GM21737 (cell line): ENCODE measurements at regions not wholly inside any gene's neighbourhood (a gene's known extent, or its start where the extent isn't known, plus 50 kb on each side); places are given as distances from the start of the nearest gene placed in this dataset.

Source experiments
- ATAC-seq: cut with Tn5 transposase; IDR thresholded peaks from one replicate; pipeline ENCODE4 v1.9.1; 2021; ENCODE audit warnings: mild to moderate bottlenecking, moderate library complexity; ENCODE audit not compliant: unreplicated experiment

DNA sequence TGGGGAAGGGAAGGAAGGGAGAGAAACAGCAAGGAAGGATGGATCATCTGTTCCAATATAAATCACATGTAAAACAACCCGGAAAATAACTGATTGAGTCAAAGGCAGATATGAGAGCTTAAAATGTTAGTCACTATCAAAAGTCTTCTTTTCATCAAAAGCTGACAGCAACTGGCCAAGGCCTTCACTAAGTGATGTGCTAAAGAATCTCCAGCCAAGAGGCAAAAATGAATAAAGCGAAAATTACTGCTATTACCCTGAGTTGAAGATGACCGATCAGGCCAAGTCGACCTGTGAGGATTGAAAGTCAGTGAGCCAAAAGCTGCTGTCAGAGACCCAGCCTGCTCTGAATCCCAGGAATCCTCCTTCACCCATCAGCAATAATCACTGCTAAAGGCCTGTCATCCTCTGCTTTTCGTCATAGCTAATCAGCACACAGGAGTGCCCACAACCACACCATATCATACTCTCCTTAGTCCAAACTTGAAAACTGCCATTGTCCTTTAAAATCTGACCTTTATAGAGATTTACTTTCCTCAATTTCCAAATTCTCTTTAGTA, 736.9 kb downstream of the TLE1 start:
- no peak for ATAC-seq

DNA sequence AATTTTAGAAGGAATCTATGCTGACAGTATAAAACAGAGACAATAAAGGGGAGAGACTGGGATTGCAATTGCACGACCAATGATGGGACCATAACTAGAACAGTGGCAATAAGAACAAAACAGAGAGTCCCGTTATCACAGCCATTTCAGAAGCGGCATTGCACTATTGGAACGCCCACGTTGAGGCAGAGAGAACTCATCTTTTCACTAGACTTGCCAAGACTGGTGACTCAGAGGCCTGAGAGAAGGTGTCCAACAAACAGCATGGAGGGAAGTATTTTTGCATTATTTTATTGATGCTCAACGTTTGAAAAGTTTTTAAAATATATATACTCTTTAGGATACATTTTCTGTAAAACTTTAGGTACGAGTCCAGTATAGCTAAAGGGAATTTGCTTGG, 737.7 kb downstream of the TLE1 start:
- no peak for ATAC-seq

DNA sequence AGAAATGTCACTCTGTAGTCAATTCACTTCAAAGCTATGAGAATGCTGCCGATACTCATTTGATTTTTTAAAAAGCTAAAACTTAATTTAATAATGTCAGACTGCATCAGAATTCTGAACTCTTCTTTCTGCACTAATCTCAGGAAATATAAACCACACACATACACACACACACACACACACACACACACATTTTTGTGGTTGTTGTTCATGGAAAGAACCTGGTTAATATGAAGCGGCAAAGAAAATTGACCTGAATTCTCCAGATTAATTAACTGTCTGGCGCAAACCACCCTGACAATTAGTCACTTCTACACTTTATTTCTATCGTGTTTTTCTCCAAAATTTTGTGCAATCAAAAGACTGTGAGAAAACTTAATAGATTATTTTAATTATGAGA, 740.5 kb downstream of the TLE1 start:
- ATAC-seq, result no peak

DNA sequence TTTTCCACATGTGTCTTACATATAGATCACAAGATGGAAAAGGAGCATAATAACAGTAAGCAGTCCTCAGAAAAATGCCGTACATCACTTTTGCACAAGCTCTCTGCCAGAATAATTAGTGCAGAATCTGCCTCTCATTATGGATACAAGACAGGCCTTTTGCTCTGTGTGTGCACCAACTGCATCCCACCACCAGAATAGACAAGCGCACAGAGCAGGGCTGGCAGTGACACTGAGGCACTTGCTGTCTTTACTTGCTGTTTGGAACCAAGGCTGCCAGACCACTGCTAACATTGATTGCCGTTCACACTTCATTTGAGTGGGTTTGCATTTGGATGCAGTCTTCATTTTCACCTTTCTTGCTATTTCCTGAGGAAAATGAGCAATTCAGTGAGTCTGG, 741.3 kb downstream of the TLE1 start:
- ATAC-seq, result no peak

GRCh38 chr9:80946496-80947170, 742.7 kb downstream of the TLE1 start:
- no peak for ATAC-seq

DNA sequence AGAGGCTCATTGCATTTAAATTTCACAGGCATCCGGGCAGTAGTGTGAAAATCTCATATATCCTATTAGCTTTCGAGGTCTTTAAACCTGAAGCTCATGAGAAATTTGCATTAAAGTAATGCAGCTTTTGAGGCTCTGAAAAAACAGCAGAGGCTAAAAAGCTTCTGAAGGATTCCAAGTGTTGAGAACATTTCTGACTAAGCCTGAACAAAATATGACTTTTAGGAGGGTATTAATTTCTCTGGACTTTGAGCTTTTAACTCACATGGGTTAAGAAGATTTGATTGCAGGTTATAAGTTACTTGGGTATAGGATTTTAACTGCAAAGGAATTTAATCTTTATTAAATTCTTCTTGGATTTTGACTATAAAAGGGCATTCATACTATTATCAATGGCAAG, 743.9 kb downstream of the TLE1 start:
- no peak for ATAC-seq

DNA sequence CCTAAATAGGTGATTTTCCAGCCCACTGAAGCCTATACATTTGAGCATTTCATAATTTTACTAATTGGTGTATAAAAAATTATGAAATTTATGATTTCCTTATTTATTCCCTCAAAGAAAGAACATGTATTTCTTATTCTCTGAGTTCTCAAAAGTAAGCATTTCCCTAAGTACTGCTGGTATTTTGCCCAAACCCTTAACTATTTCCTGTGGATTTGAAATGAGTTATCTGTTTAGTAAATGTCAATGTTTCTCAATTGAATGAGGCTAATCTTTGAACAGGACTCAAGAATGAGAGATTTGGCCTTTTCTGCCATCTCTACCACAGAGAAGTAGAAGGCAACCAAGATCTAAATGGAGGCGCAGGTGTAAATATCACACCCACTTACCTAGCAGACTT, 751.7 kb downstream of the TLE1 start:
- no peak for ATAC-seq

- no peak for ATAC-seq
Observed at GRCh38 chr9:80934095-80934494, 755.3 kb downstream of the TLE1 start.

DNA sequence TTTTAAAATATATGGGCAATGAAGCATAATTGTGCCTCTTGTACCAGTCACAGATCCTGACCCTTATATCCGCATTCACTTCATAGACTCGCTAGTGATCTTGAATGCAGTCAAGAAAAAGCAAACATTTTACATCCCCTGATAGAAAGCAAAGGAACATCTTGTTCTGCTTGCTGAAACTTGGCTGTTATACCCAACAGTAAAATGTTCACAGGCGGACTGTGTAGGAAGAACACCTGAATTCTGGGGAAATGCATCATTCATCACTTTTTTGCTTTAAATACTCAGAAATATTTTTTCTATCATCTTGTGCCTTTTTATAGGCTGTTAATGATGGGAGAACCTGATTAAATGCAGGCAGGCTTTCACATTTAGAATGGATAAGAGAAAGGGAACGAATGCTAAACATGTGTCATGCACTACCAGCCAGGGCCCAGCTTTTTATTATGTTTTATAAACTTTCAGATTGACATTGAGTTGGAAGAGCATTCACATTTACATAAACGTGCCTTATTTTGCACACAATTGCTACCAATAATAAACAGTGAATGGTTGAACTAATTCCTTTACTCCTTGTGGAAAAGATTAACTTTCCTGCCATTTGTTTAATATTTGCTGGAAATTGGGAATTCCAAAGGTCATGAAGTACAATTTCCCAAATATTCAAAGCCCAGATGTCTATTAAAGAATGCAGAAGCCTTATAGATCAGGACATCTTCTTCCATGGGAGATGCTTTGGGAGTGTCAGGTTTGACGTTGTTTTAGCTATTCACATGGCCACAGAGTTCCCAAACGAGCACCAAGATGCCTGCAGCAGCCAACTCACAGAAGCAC, 756.2 kb downstream of the TLE1 start:
- ATAC-seq, result no peak

DNA sequence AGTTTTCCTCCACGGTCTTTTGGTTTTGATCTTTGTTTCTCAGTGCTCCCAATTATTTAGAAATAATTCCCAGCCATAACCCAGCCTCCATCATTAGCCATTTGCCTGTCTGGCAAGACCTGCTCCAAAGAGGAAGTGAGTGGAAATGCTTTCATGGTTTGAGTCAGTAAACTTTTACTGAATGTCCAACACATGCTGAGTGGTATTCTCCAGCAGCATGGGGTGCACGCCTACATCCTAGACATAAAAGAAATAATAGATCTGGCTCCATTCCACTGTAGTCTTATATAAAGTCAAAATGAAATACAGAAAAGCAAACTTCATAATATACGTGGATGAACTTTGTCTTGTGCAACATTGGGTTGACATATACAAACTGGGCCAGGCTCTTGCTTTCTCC, 757.2 kb downstream of the TLE1 start:
- ATAC-seq, result no peak

DNA sequence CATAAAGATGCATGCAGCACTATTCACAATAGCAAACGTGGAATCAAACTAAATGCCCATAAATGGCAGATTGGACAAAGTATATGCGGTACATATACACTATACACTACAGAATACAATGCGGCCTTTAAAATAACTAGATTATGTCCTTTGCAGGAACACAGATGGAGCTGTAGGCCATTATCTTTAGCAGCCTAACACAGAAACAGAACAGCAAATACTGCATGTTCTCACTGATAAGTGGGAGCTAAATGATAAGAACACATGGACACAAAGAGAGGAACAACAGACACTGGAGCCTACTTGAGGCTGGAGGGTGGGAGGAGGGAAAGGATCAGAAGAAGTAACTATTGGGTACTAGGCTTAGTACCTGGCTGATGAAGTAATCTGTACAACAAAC, 758.2 kb downstream of the TLE1 start:
- no peak for ATAC-seq

GRCh38 chr9:80928697-80929096, 760.6 kb downstream of the TLE1 start:
- ATAC-seq, result no peak

GRCh38 chr9:80926611-80927010, 762.7 kb downstream of the TLE1 start:
- ATAC-seq, result no peak

- ATAC-seq, result no peak
Observed at GRCh38 chr9:80922544-80922943, 766.8 kb downstream of the TLE1 start.

DNA sequence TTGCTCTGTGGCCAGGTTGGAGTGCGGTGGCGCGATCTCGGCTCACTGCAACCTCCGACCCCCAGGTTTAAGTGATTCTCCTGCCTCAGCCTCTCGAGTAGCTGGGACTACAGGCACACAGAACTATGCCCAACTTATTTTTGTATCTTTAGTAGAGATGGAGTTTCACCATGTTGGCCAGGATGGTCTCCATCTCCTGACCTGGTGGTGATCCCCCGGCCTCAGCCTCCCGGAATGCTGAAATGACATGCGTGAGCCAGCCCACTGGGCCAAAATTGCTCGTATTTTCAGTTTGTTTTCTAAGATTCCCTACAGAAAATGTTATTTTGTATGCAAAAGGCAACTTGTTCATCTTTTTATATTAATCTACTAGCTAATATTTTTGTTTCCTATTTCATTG, 782.6 kb downstream of the TLE1 start:
- no peak for ATAC-seq

DNA sequence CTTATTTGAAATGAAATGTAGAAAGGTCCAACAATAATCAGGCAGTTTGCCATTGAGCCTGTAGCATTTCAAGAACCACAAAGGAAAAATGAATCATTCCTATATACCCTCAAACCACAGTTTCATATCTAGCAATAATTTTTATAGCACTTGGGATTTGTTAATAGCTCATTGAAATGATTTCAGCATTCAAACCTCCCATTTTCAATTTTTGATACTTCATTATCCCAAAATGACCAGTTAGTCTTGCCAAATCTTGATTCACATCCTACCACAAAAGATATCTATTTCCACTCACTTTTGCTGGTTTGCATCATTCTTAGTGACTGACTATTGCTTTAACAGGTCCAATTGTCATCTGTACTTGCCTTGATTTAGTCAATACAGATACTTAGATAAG, 790.1 kb downstream of the TLE1 start:
- ATAC-seq, result no peak

- no peak for ATAC-seq
Observed at GRCh38 chr9:80893190-80893589, 796.2 kb downstream of the TLE1 start.

DNA sequence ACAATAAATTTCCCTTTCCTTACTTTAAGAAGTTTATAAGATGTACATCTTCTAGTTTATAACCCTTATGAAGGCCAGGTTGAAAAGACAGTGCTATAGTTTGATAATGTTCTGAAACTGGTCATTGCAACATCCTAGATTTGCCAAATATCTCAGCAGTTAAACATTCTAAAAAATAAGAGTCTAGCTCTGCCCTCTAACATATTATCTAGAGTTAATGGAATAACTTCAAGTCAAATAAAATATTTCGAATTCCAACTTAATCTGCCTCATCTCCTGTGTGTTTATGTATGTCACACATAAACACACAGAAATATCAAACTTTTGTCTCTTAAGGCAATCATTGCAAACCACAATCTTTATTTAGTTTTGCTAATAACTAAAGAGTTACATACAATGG, 796.6 kb downstream of the TLE1 start:
- no peak for ATAC-seq

GRCh38 chr9:80890124-80890523, 799.2 kb downstream of the TLE1 start:
- no peak for ATAC-seq

DNA sequence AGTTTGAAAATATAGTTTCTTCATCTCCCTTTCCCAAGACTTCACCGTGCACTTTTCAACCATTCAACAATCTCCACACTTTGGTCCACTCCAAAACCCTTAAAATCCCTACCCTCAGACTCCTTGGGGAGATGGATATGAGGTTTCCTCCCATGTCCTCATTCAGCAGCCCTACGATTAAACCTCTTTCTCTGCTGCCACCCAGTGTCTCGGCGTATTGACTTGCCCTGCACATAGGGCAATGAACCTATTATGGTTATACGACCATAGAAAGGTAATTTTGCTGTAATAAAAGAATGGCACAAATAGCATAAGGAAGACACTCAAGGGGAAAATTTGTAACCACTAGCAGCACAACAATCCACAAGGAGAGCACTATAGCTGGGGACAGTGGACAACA, 803.5 kb downstream of the TLE1 start:
- no peak for ATAC-seq

GRCh38 chr9:80883826-80884579, 805.3 kb downstream of the TLE1 start:
- ATAC-seq, result no peak

DNA sequence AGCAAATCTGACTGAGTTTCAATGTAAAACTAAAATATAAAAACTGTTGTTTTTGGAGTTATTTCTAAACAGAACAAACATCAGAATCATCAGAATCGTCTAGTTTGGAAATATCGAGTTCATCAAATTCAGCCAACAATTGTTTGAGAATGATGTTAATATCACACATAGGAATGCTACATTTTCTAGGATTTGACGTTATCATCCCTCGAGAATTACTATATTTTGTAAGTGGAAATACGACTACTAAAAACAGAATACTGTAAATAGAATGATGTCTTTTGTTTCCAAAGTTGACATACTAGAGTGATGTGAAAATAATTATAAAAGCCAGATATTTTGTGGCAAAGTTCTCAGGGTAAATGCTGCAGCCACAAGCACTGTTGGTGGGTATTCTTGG, 805.9 kb downstream of the TLE1 start:
- no peak for ATAC-seq
